WTC11 (cell line): ENCODE measurements at regions not wholly inside any gene's neighbourhood (a gene's known extent, or its start where the extent isn't known, plus 50 kb on each side); places are given as distances from the start of the nearest gene placed in this dataset.

Experiments used
- ATAC-seq: fragments of 200-7000 bp; cut with Tn5 transposase; 2 replicates; pipeline ENCODE4 v1.10.0; 2021; ENCODE audit warnings: mild to moderate bottlenecking, moderate library complexity
- CTCF ChIA-PET: fragments of 300-600 bp; sonication (Branson Sonifier 250); formaldehyde crosslinking; loops from one replicate; lab custom pipeline; 2021; ENCODE audit warnings: antibody characterized with exemption; lab: Charles Lee
- POLR2A ChIA-PET: fragments of 350-600 bp; sonication (Branson Sonifier 250); formaldehyde crosslinking; loops from one replicate; lab custom pipeline; 2021; ENCODE audit warnings: antibody characterized with exemption; lab: Charles Lee
- DNase-seq: peaks from one replicate; pipeline ENCODE4 v3.0.0; 2021; ENCODE audit warnings: low spot score
- H3K27ac Mint-ChIP-seq: 2 replicates; pipeline ENCODE4 v1.8.0; 2021; ENCODE audit warnings: mixed read lengths
- H3K27me3 Mint-ChIP-seq: 2 replicates; pipeline ENCODE4 v1.8.0; 2021; ENCODE audit warnings: low read depth, mild to moderate bottlenecking, moderate library complexity, mixed read lengths
- H3K36me3 Mint-ChIP-seq: 2 replicates; pipeline ENCODE4 v1.8.0; 2021; ENCODE audit warnings: mixed read lengths
- H3K4me1 Mint-ChIP-seq: 2 replicates; pipeline ENCODE4 v1.8.0; 2022; ENCODE audit warnings: mixed read lengths
- H3K4me3 Mint-ChIP-seq: 2 replicates; pipeline ENCODE4 v1.8.0; 2021; ENCODE audit warnings: mild to moderate bottlenecking, moderate library complexity, mixed read lengths
- H3K9me3 Mint-ChIP-seq: 2 replicates; pipeline ENCODE4 v1.8.0; 2021; ENCODE audit warnings: mixed read lengths
- ATF1 ChIP-seq: sonication (generic); formaldehyde crosslinking; IDR thresholded peaks from 2 replicates; pipeline ENCODE4 v1.8.1; 2023; ENCODE audit warnings: mild to moderate bottlenecking, moderate library complexity, missing genetic modification reagents
- CBFB ChIP-seq: sonication (generic); formaldehyde crosslinking; IDR thresholded peaks from 2 replicates; pipeline ENCODE4 v1.8.1; 2022; ENCODE audit warnings: mild to moderate bottlenecking, low read depth, missing genetic modification reagents
- CREM ChIP-seq: sonication (generic); formaldehyde crosslinking; IDR thresholded peaks from 2 replicates; pipeline ENCODE4 v1.8.1; 2022; ENCODE audit warnings: mild to moderate bottlenecking, missing genetic modification reagents, moderate library complexity
- ESRRA ChIP-seq: sonication (generic); formaldehyde crosslinking; IDR thresholded peaks from 2 replicates; pipeline ENCODE4 v1.8.1; 2022; ENCODE audit warnings: mild to moderate bottlenecking, missing genetic modification reagents, borderline replicate concordance
- GABPB1 ChIP-seq: sonication (generic); formaldehyde crosslinking; IDR thresholded peaks from 2 replicates; pipeline ENCODE4 v1.8.1; 2023; ENCODE audit warnings: mild to moderate bottlenecking, missing genetic modification reagents
- GRHL2 ChIP-seq: fragments of 250-450 bp; sonication (Bioruptor Pico); IDR thresholded peaks from 2 replicates; pipeline ENCODE4 v1.8.0; 2022; ENCODE audit warnings: mild to moderate bottlenecking, moderate library complexity; ENCODE audit not compliant: insufficient replicate concordance, severe bottlenecking
- KAT7 ChIP-seq: sonication (generic); formaldehyde crosslinking; IDR thresholded peaks from 2 replicates; pipeline ENCODE4 v1.8.1; 2023; ENCODE audit warnings: missing genetic modification reagents, mild to moderate bottlenecking, borderline replicate concordance
- NFE2L1 ChIP-seq: sonication (generic); formaldehyde crosslinking; IDR thresholded peaks from 2 replicates; pipeline ENCODE4 v1.8.1; 2023; ENCODE audit warnings: missing genetic modification reagents
- NR2C2 ChIP-seq: sonication (generic); formaldehyde crosslinking; IDR thresholded peaks from 2 replicates; pipeline ENCODE4 v1.8.0; 2022; ENCODE audit warnings: mild to moderate bottlenecking, missing genetic modification reagents
- OVOL2 ChIP-seq: fragments of 250-450 bp; sonication (Bioruptor Pico); IDR thresholded peaks from 2 replicates; pipeline ENCODE4 v1.9.0; 2021; ENCODE audit warnings: mild to moderate bottlenecking, borderline replicate concordance
- PRRX2 ChIP-seq: fragments of 250-450 bp; sonication (Bioruptor Pico); IDR thresholded peaks from 2 replicates; pipeline ENCODE4 v1.8.0; 2021; ENCODE audit warnings: mild to moderate bottlenecking
- SMAD3 ChIP-seq: sonication (generic); formaldehyde crosslinking; IDR thresholded peaks from 2 replicates; pipeline ENCODE4 v1.8.0; 2022; ENCODE audit warnings: missing genetic modification reagents, mild to moderate bottlenecking, borderline replicate concordance
- ZNF138 ChIP-seq: sonication (generic); formaldehyde crosslinking; conservative IDR thresholded peaks from 2 replicates; pipeline ENCODE4 v1.8.1; 2022; ENCODE audit warnings: mild to moderate bottlenecking, moderate library complexity, missing genetic modification reagents
- ZNF219 ChIP-seq: sonication (generic); formaldehyde crosslinking; IDR thresholded peaks from 2 replicates; pipeline ENCODE4 v1.8.0; 2023; ENCODE audit warnings: missing genetic modification reagents, mild to moderate bottlenecking, borderline replicate concordance
- ZNF396 ChIP-seq: fragments of 250-450 bp; sonication (Bioruptor Pico); IDR thresholded peaks from 2 replicates; pipeline ENCODE4 v1.8.0; 2021; ENCODE audit warnings: mild to moderate bottlenecking, moderate library complexity, borderline replicate concordance
- ZNF671 ChIP-seq: fragments of 250-450 bp; sonication (Bioruptor Pico); IDR thresholded peaks from 2 replicates; pipeline ENCODE4 v1.8.0; 2021; ENCODE audit warnings: mild to moderate bottlenecking
- TF ChIP-seq, protein P1 (sequence below): fragments of 250-450 bp; sonication (Bioruptor Pico); IDR thresholded peaks from 2 replicates; pipeline ENCODE4 v1.9.0; 2021; ENCODE audit warnings: mild to moderate bottlenecking
- TF ChIP-seq, protein P2 (sequence below): fragments of 250-450 bp; sonication (Bioruptor Pico); IDR thresholded peaks from 2 replicates; pipeline ENCODE4 v1.9.0; 2021; ENCODE audit warnings: mild to moderate bottlenecking
- TF ChIP-seq, protein P3 (sequence below): sonication (generic); formaldehyde crosslinking; conservative IDR thresholded peaks from 2 replicates; pipeline ENCODE4 v1.8.1; 2022; ENCODE audit warnings: mild to moderate bottlenecking, missing genetic modification reagents
- TF ChIP-seq, protein P4 (sequence below): sonication (generic); formaldehyde crosslinking; IDR thresholded peaks from 2 replicates; pipeline ENCODE4 v1.8.1; 2022; ENCODE audit warnings: missing genetic modification reagents, borderline replicate concordance
- TF ChIP-seq, protein P5 (sequence below): sonication (generic); formaldehyde crosslinking; IDR thresholded peaks from 2 replicates; pipeline ENCODE4 v1.8.1; 2022; ENCODE audit warnings: mild to moderate bottlenecking, moderate library complexity, missing genetic modification reagents
- TF ChIP-seq, protein P6 (sequence below): fragments of 250-450 bp; sonication (Bioruptor Pico); IDR thresholded peaks from 2 replicates; pipeline ENCODE4 v1.9.0; 2021; ENCODE audit warnings: moderate library complexity, mild to moderate bottlenecking, inconsistent platforms, borderline replicate concordance
- TF ChIP-seq, protein P7 (sequence below): sonication (generic); formaldehyde crosslinking; IDR thresholded peaks from 2 replicates; pipeline ENCODE4 v1.8.0; 2023; ENCODE audit warnings: missing genetic modification reagents
- TF ChIP-seq, protein P8 (sequence below): sonication (generic); formaldehyde crosslinking; IDR thresholded peaks from 2 replicates; pipeline ENCODE4 v1.8.0; 2022; ENCODE audit warnings: missing genetic modification reagents

DNA sequence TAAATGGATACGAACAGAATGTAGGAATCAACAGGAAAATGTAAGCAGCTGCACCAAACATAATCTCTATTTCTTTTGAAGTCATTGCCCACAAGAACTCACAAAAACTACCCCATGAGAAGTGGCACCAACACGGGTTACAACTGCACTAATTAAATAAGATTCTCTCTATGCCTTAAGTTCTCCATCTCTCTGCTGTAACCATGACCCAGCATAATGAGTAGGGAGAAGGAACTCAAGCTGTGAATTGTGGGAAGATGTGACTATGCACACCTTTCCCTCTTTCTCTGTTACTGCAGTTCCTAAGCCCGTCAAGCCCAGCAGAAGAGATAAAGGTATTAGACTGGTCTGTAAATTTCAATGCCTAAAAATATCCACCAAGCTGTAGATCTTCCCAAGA is 614.0 kb downstream of the USP25 start (continued):
- TF ChIP-seq, protein P1, sequence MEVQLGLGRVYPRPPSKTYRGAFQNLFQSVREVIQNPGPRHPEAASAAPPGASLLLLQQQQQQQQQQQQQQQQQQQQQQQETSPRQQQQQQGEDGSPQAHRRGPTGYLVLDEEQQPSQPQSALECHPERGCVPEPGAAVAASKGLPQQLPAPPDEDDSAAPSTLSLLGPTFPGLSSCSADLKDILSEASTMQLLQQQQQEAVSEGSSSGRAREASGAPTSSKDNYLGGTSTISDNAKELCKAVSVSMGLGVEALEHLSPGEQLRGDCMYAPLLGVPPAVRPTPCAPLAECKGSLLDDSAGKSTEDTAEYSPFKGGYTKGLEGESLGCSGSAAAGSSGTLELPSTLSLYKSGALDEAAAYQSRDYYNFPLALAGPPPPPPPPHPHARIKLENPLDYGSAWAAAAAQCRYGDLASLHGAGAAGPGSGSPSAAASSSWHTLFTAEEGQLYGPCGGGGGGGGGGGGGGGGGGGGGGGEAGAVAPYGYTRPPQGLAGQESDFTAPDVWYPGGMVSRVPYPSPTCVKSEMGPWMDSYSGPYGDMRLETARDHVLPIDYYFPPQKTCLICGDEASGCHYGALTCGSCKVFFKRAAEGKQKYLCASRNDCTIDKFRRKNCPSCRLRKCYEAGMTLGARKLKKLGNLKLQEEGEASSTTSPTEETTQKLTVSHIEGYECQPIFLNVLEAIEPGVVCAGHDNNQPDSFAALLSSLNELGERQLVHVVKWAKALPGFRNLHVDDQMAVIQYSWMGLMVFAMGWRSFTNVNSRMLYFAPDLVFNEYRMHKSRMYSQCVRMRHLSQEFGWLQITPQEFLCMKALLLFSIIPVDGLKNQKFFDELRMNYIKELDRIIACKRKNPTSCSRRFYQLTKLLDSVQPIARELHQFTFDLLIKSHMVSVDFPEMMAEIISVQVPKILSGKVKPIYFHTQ (CRISPR knock-in tag) = no peak
- TF ChIP-seq ZNF396 (no peak), CREM (CRISPR knock-in tag) (no peak), SMAD3 (CRISPR knock-in tag) (no peak)
- TF ChIP-seq, protein P2, sequence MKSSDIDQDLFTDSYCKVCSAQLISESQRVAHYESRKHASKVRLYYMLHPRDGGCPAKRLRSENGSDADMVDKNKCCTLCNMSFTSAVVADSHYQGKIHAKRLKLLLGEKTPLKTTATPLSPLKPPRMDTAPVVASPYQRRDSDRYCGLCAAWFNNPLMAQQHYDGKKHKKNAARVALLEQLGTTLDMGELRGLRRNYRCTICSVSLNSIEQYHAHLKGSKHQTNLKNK (CRISPR knock-in tag) = no peak
- TF ChIP-seq, protein P3, sequence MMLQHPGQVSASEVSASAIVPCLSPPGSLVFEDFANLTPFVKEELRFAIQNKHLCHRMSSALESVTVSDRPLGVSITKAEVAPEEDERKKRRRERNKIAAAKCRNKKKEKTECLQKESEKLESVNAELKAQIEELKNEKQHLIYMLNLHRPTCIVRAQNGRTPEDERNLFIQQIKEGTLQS (CRISPR knock-in tag) = no peak

DNA sequence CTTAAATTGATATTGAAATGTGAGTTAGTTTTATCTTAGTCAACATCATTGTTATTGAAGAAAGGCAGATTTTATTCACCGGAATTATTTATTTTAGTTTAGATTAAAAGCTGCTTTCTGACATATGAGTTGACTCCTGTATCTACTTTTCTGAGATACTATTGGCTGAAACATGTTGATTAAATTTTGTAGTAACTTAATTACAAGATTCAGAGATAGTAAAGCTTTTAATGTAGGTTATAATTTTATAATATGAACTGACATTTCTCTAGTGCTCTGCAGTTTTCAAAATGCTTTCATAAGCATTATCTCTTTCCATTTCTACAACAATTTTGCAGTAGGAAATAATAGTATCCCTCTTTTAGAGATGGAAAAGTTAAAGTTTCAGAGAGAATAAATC is 616.0 kb downstream of the USP25 start:
- Mint-ChIP-seq H3K9me3 (no peaks in the 10 kb centered on the region), H3K4me1 (0 out of 2 replicates have a peak, but pooled peaks cover 3% of the 10 kb centered on the region), H3K4me3 (no peak overlapping the region), H3K36me3 (no peaks in the 10 kb centered on the region), H3K27ac (no peak overlapping the region), H3K27me3 (no peaks in the 10 kb centered on the region)
- no peak for ATAC-seq
- TF ChIP-seq NR2C2 (no peak), OVOL2 (no peak), ATF1 (CRISPR knock-in tag) (no peak), ZNF671 (CRISPR knock-in tag) (no peak), ZNF219 (CRISPR knock-in tag) (no peak), NFE2L1 (CRISPR knock-in tag) (no peak), ZNF138 (CRISPR knock-in tag) (no peak), CBFB (no peak), KAT7 (CRISPR knock-in tag) (no peak), PRRX2 (CRISPR knock-in tag) (no peak), ESRRA (CRISPR knock-in tag) (no peak), GABPB1 (CRISPR knock-in tag) (no peak), GRHL2 (no peak)
- TF ChIP-seq, protein P4, sequence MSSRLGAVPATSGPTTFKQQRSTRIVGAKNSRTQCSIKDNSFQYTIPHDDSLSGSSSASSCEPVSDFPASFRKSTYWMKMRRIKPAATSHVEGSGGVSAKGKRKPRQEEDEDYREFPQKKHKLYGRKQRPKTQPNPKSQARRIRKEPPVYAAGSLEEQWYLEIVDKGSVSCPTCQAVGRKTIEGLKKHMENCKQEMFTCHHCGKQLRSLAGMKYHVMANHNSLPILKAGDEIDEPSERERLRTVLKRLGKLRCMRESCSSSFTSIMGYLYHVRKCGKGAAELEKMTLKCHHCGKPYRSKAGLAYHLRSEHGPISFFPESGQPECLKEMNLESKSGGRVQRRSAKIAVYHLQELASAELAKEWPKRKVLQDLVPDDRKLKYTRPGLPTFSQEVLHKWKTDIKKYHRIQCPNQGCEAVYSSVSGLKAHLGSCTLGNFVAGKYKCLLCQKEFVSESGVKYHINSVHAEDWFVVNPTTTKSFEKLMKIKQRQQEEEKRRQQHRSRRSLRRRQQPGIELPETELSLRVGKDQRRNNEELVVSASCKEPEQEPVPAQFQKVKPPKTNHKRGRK (CRISPR knock-in tag) = no peak
- TF ChIP-seq, protein P5, sequence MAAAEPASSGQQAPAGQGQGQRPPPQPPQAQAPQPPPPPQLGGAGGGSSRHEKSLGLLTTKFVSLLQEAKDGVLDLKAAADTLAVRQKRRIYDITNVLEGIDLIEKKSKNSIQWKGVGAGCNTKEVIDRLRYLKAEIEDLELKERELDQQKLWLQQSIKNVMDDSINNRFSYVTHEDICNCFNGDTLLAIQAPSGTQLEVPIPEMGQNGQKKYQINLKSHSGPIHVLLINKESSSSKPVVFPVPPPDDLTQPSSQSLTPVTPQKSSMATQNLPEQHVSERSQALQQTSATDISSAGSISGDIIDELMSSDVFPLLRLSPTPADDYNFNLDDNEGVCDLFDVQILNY (CRISPR knock-in tag) = no peak
- TF ChIP-seq, protein P6, sequence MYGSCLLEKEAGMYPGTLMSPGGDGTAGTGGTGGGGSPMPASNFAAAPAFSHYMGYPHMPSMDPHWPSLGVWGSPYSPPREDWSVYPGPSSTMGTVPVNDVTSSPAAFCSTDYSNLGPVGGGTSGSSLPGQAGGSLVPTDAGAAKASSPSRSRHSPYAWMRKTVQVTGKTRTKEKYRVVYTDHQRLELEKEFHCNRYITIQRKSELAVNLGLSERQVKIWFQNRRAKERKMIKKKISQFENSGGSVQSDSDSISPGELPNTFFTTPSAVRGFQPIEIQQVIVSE (CRISPR knock-in tag) = no peak
- TF ChIP-seq, protein P7, sequence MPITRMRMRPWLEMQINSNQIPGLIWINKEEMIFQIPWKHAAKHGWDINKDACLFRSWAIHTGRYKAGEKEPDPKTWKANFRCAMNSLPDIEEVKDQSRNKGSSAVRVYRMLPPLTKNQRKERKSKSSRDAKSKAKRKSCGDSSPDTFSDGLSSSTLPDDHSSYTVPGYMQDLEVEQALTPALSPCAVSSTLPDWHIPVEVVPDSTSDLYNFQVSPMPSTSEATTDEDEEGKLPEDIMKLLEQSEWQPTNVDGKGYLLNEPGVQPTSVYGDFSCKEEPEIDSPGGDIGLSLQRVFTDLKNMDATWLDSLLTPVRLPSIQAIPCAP (CRISPR knock-in tag) = no peak
- TF ChIP-seq, protein P8, sequence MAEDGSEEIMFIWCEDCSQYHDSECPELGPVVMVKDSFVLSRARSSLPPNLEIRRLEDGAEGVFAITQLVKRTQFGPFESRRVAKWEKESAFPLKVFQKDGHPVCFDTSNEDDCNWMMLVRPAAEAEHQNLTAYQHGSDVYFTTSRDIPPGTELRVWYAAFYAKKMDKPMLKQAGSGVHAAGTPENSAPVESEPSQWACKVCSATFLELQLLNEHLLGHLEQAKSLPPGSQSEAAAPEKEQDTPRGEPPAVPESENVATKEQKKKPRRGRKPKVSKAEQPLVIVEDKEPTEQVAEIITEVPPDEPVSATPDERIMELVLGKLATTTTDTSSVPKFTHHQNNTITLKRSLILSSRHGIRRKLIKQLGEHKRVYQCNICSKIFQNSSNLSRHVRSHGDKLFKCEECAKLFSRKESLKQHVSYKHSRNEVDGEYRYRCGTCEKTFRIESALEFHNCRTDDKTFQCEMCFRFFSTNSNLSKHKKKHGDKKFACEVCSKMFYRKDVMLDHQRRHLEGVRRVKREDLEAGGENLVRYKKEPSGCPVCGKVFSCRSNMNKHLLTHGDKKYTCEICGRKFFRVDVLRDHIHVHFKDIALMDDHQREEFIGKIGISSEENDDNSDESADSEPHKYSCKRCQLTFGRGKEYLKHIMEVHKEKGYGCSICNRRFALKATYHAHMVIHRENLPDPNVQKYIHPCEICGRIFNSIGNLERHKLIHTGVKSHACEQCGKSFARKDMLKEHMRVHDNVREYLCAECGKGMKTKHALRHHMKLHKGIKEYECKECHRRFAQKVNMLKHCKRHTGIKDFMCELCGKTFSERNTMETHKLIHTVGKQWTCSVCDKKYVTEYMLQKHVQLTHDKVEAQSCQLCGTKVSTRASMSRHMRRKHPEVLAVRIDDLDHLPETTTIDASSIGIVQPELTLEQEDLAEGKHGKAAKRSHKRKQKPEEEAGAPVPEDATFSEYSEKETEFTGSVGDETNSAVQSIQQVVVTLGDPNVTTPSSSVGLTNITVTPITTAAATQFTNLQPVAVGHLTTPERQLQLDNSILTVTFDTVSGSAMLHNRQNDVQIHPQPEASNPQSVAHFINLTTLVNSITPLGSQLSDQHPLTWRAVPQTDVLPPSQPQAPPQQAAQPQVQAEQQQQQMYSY (CRISPR knock-in tag) = no peak
- CTCF ChIA-PET = interaction anchor here (2.0 kb wide), 1 partner anchor 15 kb away, joined by 5 read pairs; no protein-coding TSS in a partner anchor
- POLR2A ChIA-PET = no interaction called here
- no peak for DNase-seq
